NCI-H1417 treated with DMSO at 0.1 percent for 48 hours (cell line): ENCODE measurements at regions not wholly inside any gene's neighbourhood (a gene's known extent, or its start where the extent isn't known, plus 50 kb on each side); places are given as distances from the start of the nearest gene placed in this dataset.

Experiments
- DNase-seq: peaks from one replicate; lab custom pipeline; 2025; lab: John Stamatoyannopoulos, UW

DNA sequence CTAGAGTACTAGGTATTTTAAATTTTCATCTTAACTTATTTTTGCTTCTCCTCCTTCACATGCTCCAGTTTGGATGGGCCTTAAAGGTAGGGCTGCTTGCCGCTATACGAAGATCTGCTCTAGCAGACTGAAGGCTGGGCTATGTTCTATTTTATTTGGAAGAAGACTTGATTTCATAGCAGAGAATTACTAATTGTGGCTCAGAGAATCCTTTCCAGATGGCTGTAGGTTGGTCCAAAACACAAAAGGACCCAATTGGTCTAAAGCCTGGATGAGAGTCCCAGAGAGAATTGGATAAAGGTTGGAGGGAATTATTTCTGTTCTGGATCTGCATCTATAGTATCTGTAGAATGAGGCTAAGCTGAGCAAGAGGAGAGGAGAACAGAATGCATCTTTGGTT lies 719.4 kb upstream of the PTBP2 start:
- no peak for DNase-seq

- no peak for DNase-seq
Observed at GRCh38 chr1:96002969-96003964, 718.3 kb upstream of the PTBP2 start.

DNA sequence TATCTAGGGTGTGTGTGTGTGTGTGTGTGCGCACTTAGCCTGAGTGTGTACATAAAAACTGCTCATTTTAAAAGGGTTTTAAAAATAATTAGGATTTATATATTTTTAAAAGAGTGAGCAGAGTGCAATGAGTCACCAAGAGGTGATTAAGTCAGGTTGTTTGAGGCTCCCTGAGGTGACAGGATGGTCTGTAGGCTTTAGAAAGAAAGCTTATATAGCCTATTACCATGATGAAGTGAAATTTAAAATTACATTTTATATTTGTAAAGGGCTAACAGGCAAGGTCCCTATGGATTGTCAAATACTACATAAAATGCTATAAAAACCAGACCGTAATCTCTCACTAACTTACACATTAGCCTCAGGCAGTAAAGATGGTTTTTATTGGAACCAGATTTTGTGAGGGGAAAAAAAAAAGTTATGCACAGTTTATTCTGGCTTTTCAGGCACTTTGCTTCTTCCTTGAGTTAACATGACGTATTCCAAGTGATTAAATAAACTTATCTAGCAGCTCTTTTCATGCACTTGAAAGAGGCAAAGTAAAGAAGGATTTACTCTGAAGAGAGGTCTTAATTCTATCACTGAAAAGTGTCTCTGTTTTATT lies 711.7 kb upstream of the PTBP2 start:
- DNase-seq: no peak

DNA sequence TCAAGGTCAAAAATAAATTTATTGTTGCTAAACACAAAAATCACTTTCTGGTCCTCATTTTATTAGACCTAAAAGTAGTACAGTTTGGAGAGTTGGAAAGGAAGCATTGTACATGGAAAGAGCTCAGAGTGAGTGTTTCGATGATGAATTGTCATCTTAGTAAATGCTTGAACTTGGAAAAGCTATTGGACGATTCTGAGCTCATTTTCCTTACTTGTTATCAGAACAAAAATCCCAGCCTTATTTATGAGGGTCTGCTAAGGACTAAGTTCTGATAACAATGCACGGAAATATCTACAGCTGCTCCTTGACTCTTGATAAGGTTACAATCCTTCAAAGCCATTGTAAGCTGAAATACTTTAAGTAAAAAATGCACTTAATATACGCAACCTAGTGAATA lies 710.0 kb upstream of the PTBP2 start:
- DNase-seq: no peak

- no peak for DNase-seq
Observed at GRCh38 chr1:96016219-96016618, 705.4 kb upstream of the PTBP2 start.

DNA sequence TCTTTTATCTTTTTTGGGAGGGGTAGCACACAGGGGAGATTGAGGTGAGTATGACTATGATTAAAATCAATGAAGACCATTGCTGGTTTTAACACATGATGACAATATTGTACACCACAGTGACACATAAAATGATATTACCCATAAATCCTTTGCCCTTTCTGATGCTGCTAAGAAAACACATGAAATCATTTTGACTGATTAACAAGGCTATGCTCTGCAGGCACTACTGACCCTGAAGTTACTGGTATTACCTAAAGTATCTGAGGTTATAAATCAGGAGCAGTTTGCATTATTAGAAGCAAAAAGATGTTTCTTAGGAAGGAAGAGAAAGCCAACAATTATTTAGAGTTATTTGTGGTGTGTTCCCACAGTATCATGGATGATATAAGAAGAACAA lies 701.2 kb upstream of the PTBP2 start:
- DNase-seq: no peak

DNA sequence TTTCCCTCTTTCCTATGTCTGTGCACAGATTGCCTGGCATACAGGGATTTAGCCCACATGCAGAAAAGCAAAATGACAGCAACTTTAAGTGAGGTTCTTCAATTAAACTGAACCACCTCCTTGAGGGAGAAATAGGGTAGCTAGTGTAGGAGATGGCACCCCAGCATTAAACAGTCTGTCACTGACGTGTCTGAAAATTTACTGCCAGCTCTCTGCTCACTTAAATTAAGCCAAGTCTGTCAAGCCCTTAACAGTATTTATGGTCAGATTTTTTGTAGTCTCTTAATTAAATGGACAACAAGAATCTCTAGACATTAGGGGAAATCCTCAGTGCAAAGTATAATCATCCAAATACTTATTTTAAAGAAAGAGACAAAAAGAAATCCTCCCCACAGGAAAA lies 696.5 kb upstream of the PTBP2 start:
- no peak for DNase-seq

DNA sequence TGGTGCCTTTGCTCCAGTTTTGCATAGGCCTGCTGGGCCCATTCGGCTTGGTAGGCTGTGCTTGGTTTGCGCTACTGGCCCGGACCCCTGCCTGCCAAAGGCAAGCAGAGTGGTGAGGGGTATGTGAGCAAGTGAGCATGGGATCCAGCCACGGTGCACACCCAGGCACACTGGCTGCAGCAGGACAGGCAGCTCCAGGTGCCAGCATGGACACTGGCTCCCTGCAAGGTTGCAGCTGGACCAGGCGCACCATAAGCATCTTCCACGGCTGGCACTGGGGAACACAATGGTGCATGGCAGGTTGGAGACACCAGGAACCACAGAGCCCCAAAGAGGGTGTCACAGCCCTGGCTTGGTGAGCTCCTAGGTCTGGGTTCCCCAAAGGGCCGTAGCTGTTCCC lies 693.5 kb upstream of the PTBP2 start:
- no peak for DNase-seq

DNA sequence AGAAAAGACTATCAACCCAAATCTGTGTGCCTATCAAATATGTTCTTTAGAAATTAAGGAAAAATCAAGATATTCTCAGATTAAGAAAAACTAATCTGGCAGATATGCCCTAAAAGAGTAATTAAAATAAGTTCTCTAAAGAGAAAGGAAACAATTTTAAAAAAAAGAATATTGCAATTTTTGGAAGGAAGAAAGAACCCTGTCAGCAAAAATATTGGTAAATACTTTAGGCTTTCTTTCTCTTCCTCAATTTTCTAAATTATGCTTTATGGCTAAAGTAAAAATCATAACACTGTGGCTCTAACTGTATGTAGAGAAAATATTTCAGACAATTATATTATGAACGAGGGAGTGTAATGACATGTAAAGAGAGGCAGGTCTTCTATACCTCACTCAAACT lies 691.3 kb upstream of the PTBP2 start:
- DNase-seq: no peak

DNA sequence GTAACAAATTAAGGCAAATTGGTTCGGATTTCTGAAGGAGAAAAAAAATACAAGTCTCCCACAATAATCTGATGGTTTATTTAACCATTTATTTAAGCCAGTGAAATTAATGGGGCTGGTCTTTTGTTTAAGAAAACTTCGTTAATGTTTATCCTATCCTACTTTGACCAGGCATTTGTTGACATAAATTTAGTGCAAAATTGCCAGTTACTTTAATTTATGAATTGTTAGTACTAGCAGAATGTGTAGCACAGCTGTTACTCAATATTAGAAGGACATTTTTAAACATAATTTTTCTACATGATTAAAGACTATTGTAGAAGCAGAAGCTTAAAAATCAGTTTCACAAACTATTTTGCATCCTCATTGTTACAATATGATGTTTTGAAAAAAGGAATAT lies 687.6 kb upstream of the PTBP2 start:
- DNase-seq: no peak

DNA sequence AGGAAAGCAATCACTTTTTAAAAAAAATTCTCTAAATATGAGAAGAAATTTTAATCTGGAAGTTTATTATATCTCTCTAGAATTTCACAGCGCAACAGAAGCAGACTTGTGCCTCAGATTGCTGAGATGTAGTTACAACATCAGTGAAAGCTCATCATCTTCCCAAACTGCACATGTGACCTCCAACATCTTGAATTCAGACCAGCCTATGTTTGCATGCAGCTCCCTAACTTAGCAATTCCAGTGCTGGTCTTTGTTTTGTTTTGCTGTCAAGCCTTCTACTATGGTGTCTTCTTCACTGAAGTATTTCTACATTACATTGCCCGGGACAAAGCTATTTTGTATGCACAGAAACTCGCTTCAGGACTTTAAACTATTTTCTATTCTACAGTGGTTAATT lies 684.8 kb upstream of the PTBP2 start:
- DNase-seq: no peak

DNA sequence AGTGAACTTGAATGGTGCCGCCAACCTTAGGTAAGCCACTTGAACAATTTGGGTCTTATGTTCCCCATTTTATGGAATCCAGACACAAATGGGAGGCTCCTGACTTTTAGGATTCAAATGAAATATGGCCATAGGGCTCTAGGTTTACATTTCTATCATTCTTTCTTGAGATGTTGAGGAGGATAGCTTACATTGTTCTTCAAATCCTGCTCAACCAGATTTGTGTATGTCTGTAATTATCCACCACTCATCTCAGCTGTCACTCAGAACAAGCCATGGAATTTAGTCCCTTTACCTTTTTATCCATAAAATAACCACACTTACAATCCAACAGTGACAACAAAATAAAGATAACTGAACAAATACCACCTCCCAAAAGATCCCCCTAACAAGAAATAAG lies 682.9 kb upstream of the PTBP2 start:
- no peak for DNase-seq

DNA sequence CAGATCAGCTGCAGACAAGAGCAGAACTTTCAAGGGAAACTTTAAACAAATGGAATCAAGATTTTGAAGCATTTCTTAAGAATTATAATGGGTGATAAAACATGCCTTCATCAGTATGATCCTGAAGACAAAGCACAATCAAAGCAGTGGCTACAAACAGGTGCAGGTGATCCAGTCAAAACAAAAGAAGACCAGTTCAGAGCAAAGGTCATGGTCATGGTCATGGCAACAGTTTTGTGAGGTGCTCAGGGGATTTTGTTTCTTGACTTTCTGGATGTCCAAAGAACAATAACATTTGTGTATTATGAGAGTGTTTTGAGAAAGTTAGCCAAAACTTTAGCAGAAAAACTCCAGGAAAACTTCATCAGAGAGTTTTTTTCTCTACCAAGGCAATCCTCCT lies 681.7 kb upstream of the PTBP2 start:
- no peak for DNase-seq

DNA sequence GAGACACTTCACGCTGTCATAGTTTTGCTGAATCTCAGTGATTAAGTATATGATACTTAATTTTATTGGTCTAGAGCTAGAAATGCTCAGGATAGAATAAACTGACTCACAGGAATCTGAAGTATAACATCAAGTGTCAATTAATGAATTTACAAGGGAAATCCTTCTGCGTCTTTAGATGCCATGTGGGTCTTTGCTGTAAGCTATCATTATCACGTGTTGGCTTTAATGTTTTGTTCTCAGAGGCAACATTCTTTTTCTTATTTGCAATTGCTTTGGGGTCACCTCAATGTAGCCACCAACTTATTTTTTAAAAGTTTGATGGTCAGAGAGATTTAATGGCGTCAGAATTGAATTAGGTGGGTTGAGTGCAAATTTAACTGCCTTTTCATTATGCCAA lies 680.1 kb upstream of the PTBP2 start:
- no peak for DNase-seq

- DNase-seq: no peak
Observed at GRCh38 chr1:96048572-96049212, 672.9 kb upstream of the PTBP2 start.

- DNase-seq: no peak
Observed at GRCh38 chr1:96049759-96050409, 671.7 kb upstream of the PTBP2 start.

DNA sequence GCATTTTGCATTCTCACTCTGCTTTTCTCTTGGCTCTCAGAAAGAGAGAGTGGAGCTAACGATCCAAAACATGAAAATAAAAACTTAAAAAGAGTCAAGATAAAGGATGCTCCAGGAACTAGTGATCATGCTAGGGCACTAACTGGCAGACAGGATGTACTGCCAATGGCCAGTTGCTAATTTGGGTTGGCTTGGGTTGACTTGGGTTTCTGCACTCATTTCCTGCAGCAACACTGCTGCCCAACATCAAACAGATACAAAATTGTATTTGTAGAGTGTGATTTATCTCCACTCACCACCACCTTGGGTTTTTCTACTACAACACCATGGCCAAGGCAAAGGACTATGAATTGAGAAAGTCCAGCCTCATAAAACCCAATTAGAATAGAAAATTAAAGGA lies 662.3 kb upstream of the PTBP2 start:
- DNase-seq: no peak

- peak; percentile 3 for DNase-seq
Observed at GRCh38 chr1:96059736-96060135, 661.8 kb upstream of the PTBP2 start.

DNA sequence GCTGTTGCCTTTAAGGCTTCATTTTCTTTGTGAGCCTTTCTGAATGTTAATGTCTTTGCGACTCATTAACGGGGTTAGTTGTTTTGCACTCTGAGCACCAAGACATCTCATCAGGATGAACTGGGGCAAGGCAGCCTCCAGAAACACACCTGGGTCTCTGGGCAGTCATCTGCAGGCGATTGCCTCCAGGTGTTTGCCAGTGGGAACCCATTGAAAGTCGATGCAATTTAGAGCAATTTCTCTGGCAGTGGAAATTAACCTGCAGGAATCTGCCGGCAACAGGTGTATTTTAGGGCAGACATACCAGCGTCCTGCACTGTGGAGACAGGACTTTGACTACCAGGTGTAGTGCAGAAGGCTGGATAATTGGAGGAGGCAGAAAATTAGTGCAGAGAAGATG lies 661.0 kb upstream of the PTBP2 start:
- DNase-seq: peak; percentile 22

DNA sequence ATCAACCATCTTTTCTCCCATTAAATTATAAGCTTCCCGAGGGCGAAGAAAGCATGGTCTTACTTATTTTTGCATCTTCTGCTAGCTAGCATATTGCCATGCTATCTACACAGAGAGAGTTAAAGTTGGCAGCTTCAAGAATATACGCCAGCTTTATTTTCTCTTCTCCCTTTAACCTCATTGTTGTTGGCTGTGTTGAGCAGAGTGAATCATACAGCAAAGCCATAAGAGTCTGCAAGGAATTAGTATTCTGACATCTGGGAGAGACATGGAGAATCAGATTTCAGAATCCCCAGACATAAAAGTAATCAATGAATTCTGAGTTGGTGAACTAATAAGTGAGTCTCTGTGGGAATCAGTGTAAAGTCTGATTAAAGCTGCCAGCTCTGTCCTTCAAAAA lies 649.6 kb upstream of the PTBP2 start:
- no peak for DNase-seq

GRCh38 chr1:96073100-96073499 lies 648.5 kb upstream of the PTBP2 start:
- no peak for DNase-seq

- no peak for DNase-seq
Observed at GRCh38 chr1:96074422-96074821, 647.2 kb upstream of the PTBP2 start.
